Stimulated activated CD4-positive, alpha-beta T cell treated with anti-CD3 and anti-CD28 coated beads, Interleukin-2, amount 100 ng/mL, for 48 hours (primary cell): ENCODE measurements at regions not wholly inside any gene's neighbourhood (a gene's known extent, or its start where the extent isn't known, plus 50 kb on each side); places are given as distances from the start of the nearest gene placed in this dataset.
"Not testable (repeated sequence)": the region's sequence is repeated elsewhere in the genome, so short reads cannot be mapped to it uniquely, and the experiment has no call there.

Source experiments
- DNase-seq, 2 donors: peaks; one replicate each; pipeline ENCODE4 v3.0.0-alpha.2; 2020

- DNase-seq: no peak
These were observed 145.6 kb upstream of the TMTC1 start for GRCh38 chr12:29929295-29929694.

DNA sequence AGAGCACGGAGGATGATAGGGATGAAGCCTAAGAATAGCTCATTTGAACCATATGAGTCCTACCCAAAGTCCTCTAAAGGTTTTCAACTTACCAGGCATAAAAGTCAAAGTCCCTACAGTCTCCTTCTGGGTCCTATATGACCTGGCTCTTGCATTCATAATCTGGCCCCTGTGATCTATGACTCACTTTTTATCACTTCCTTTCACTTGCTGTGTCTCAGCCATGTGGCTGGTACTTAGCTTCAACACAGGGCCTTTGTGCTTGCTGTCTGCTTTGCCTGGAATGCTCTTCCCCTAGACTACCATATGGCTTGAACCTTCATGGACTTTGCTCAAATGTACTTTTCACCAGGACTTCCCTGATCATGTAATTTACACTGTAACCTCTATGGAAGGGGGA is 137.6 kb upstream of the TMTC1 start:
- no peak for DNase-seq

DNA sequence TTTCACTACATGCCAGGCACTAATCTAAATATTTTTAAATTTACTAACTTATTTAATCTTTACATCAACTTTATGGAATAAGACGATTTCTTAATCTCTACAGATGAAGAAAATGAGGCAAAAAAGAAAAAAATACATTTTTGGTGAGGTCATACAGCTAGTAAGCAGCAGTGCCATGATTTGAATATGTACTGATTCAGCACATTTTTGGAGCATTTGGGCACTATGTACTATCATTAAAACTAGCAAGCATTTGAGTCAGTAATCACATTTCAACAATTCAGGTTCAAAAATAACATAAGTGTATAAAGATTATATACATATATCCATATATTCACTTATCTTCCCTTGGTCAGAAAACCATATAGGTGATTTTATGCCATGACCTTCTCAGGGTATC is 124.4 kb upstream of the TMTC1 start:
- no peak for DNase-seq

- DNase-seq: no peak
These were observed 123.7 kb upstream of the TMTC1 start for GRCh38 chr12:29907461-29907860.

- DNase-seq: no peak
These were observed 118.3 kb upstream of the TMTC1 start for GRCh38 chr12:29902043-29902442.

DNA sequence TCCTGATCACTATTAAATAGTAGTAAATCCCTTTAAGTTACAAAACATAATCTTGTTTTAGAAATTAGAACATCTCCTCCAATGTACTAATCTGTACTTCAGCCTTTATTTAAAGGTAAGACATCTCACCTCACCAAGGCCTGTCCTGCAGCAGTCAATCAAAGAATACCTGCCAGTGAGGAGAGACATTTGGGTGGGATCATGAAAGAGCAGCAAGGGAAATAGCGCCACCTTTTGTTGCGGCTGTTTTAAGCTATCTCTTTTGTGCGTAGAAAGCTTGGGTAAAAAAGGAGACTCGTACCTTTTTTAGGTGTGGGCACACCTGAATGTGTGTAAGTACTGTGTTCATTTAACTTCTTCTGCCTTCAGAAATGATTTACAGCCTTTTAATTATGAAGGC is 117.8 kb upstream of the TMTC1 start:
- no peak for DNase-seq

DNA sequence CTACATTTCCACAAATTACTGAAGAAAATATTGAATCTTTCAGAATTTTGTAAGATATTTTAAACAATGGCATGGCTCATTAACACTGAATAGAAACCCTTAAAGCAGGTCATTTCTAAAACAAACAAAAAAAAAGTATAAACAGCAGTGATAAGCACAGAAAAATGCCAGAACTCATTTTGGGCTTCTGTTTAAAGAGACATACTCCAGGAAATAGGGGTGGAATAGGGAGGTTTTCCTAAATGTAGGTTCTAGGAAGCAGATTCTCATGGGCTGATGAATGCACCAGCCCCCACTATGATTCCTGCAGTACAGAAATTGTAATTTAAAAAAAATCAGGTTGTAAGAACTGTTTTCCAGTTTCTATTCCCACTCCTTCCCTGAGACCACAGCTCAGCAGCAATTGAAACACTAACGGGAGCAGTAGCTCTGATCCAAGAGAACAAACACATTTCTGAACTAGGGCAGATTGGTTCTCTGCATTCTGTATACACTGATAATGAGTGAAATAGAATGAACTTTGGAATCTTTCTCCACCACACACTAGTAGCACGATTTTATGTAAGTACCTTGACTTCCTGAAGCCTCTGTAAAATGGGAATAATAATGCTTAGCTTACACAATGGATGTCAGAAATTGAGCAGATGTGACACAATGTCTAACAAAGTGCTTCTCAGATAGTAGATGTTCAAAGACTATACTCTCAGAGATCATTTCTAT is 115.6 kb upstream of the TMTC1 start:
- DNase-seq: no peak

GRCh38 chr12:29895966-29896365 is 112.2 kb upstream of the TMTC1 start:
- no peak for DNase-seq

- DNase-seq: no peak
These were observed 109.3 kb upstream of the TMTC1 start for GRCh38 chr12:29893002-29893401.

DNA sequence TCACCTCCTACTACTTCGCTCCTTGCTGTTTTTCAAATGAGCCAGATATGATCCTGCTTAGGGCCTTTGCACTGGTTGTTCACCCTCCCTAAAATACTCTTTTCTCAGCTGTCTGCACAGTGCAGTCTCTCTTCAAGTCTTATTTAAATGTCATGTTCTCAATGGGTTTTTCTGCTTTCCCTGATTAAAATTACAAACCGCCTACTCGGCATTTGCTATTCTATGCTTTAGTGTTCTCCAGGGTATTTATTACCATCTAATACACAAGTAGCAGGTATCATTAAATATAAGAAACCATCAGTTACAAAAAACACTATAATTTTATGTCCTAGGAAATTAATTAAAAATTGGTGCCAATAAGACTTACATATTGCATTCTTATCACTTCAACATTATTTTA is 108.0 kb upstream of the TMTC1 start:
- no peak for DNase-seq

GRCh38 chr12:29889737-29890136 is 106.0 kb upstream of the TMTC1 start:
- DNase-seq: peak; percentile 9 to 16

DNA sequence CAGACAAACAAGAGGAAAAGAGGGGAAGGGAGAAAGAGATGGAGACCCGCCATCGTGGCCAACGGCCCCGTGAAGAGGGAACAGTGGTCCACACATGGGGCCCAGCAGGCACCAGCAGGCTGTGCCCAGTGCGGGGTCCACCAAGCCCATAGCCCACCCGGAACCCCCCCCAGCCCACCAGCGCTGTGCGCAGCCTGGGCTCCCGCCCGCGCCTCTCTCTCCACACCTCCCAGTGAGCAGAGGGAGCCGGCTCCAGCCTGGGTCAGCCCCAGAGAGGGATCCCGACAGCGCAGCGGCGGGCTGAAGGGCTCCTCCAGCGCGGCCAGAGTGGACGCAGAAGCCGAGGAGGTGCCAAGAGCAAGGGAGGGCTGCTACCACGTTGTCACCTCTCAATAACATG is 105.0 kb upstream of the TMTC1 start:
- no peak for DNase-seq

- DNase-seq: not testable (repeated sequence)
These were observed 101.2 kb upstream of the TMTC1 start for GRCh38 chr12:29884957-29885356.

GRCh38 chr12:29883941-29884554 is 100.3 kb upstream of the TMTC1 start:
- no peak for DNase-seq

GRCh38 chr12:29883525-29883924 is 99.8 kb upstream of the TMTC1 start:
- DNase-seq: no peak

- DNase-seq: no peak
These were observed 99.1 kb upstream of the TMTC1 start for GRCh38 chr12:29882846-29883245.

GRCh38 chr12:29880987-29881386 is 97.2 kb upstream of the TMTC1 start:
- no peak for DNase-seq

- DNase-seq: no peak
These were observed 96.0 kb upstream of the TMTC1 start for GRCh38 chr12:29879606-29880308.

GRCh38 chr12:29869946-29870345 is 86.2 kb upstream of the TMTC1 start:
- DNase-seq: no peak

DNA sequence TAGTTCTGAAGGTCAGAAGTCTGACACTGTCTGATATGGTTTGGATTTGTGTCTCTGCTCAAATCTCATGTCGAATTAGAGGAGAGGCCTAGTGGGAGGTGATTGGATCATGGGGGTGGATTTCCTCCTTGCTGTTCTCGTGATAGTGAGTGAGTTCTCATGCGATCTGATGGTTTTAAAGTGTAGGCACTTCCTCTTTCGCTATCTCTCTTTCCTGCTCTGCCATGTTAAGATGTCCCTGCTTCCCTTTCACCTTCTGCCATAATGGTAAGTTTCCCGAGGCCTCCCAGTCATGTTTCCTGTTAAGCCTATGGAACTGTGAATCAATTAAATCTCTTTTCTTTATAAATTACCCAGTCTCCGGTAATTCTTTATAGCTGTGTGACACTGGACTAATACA is 84.1 kb upstream of the TMTC1 start:
- no peak for DNase-seq

- no peak for DNase-seq
These were observed 79.9 kb upstream of the TMTC1 start for GRCh38 chr12:29863665-29864064.

- no peak for DNase-seq
These were observed 74.6 kb upstream of the TMTC1 start for GRCh38 chr12:29858270-29858786.

- no peak for DNase-seq
These were observed 63.5 kb upstream of the TMTC1 start for GRCh38 chr12:29847246-29847645.

DNA sequence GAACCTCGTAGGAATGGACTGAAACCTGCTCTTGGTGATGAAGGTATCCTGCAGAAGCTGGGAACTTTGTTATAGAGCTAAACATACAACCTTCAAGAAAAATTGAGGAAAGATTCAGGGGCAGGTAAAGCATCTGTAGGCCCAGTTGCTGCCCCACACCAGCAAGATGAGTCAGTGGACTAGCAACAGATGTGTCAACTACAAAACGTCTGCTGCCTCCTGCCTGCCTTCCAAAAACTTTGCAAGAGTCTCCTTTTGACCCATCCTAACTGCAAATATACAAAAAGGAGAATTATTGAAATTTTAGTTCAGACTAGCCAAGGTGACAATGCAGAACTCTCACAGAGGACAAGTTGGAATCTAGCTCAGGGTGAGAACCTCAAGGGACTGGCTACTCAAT is 60.9 kb upstream of the TMTC1 start:
- no peak for DNase-seq
